HG03103 (cell line): ENCODE measurements at regions not wholly inside any gene's neighbourhood (a gene's known extent, or its start where the extent isn't known, plus 50 kb on each side); places are given as distances from the start of the nearest gene placed in this dataset.

ENCODE experiments used
- ATAC-seq: cut with Tn5 transposase; IDR thresholded peaks from one replicate; pipeline ENCODE4 v1.9.1; 2021; ENCODE audit warnings: low read depth; ENCODE audit not compliant: unreplicated experiment

GRCh38 chr1:229094476-229095311 lies 176.2 kb upstream of the RAB4A start:
- ATAC-seq, result no peak

- ATAC-seq, result no peak
Observed at GRCh38 chr1:229095325-229095724, 175.6 kb upstream of the RAB4A start.

GRCh38 chr1:229097356-229097755 lies 173.6 kb upstream of the RAB4A start:
- ATAC-seq, result no peak

GRCh38 chr1:229098361-229098760 lies 172.6 kb upstream of the RAB4A start:
- ATAC-seq, result no peak

GRCh38 chr1:229098903-229099578 lies 171.9 kb upstream of the RAB4A start:
- ATAC-seq, result no peak

GRCh38 chr1:229101011-229101871 lies 169.7 kb upstream of the RAB4A start:
- no peak for ATAC-seq

- ATAC-seq, result no peak
Observed at GRCh38 chr1:229102741-229103391, 168.0 kb upstream of the RAB4A start.

GRCh38 chr1:229104654-229105053 lies 166.3 kb upstream of the RAB4A start:
- no peak for ATAC-seq

GRCh38 chr1:229105109-229105508 lies 165.8 kb upstream of the RAB4A start:
- ATAC-seq, result no peak

GRCh38 chr1:229105822-229106525 lies 164.9 kb upstream of the RAB4A start:
- no peak for ATAC-seq

GRCh38 chr1:229106526-229107125 lies 164.3 kb upstream of the RAB4A start:
- ATAC-seq, result no peak

GRCh38 chr1:229107304-229107815 lies 163.6 kb upstream of the RAB4A start:
- ATAC-seq, result no peak

- ATAC-seq, result no peak
Observed at GRCh38 chr1:229107972-229108371, 162.9 kb upstream of the RAB4A start.

- ATAC-seq, result no peak
Observed at GRCh38 chr1:229108598-229109201, 162.2 kb upstream of the RAB4A start.

- ATAC-seq, result no peak
Observed at GRCh38 chr1:229109320-229109761, 161.6 kb upstream of the RAB4A start.

GRCh38 chr1:229110986-229111385 lies 159.9 kb upstream of the RAB4A start:
- ATAC-seq, result no peak

- no peak for ATAC-seq
Observed at GRCh38 chr1:229111703-229112319, 159.1 kb upstream of the RAB4A start.

GRCh38 chr1:229112832-229113548 lies 157.9 kb upstream of the RAB4A start:
- ATAC-seq, result no peak
